ENCODE measurements at regions not wholly inside any gene's neighbourhood (a gene's known extent, or its start where the extent isn't known, plus 50 kb on each side); places are given as distances from the start of the nearest gene placed in this dataset.
"Not testable (repeated sequence)": the region's sequence is repeated elsewhere in the genome, so short reads cannot be mapped to it uniquely, and the experiment has no call there.

- no peak for DNase-seq
Observed at GRCh38 chr11:13184295-13184794, 93.2 kb upstream of the BMAL1 start.

GRCh38 chr11:13188179-13188578 is 89.4 kb upstream of the BMAL1 start:
- DNase-seq = no peak

- DNase-seq = no peak
Observed at GRCh38 chr11:13189561-13190426, 87.8 kb upstream of the BMAL1 start.

GRCh38 chr11:13193613-13194012 is 84.0 kb upstream of the BMAL1 start:
- DNase-seq = no peak

GRCh38 chr11:13197374-13197773 is 80.2 kb upstream of the BMAL1 start:
- not testable (repeated sequence) for DNase-seq

- peak; percentile 55 to 70 for DNase-seq
Observed at GRCh38 chr11:13205486-13205885, 72.1 kb upstream of the BMAL1 start.

- no peak for DNase-seq
Observed at GRCh38 chr11:13206086-13206640, 71.4 kb upstream of the BMAL1 start.

- DNase-seq = no peak
Observed at GRCh38 chr11:13207270-13207664, 70.3 kb upstream of the BMAL1 start.

GRCh38 chr11:13207665-13208594 is 69.7 kb upstream of the BMAL1 start:
- DNase-seq = peak; percentile 84 to 86

GRCh38 chr11:13208921-13209320 is 68.7 kb upstream of the BMAL1 start:
- DNase-seq = no peak

- DNase-seq = no peak
Observed at GRCh38 chr11:13209379-13209778, 68.2 kb upstream of the BMAL1 start.

GRCh38 chr11:13210424-13210823 is 67.2 kb upstream of the BMAL1 start:
- peak; percentile 25 to 32 for DNase-seq

GRCh38 chr11:13214276-13214675 is 63.3 kb upstream of the BMAL1 start:
- no peak for DNase-seq

GRCh38 chr11:13215149-13215548 is 62.4 kb upstream of the BMAL1 start:
- DNase-seq = no peak

GRCh38 chr11:13216019-13216710 is 61.4 kb upstream of the BMAL1 start:
- DNase-seq = peak; percentile 61 to 91

GRCh38 chr11:13216711-13217075 is 60.9 kb upstream of the BMAL1 start:
- peak in 1 of 2 donors; percentile 66 for DNase-seq

GRCh38 chr11:13218685-13219084 is 58.9 kb upstream of the BMAL1 start:
- DNase-seq = not testable (repeated sequence)

- peak in 1 of 2 donors; percentile 31 for DNase-seq
Observed at GRCh38 chr11:13220148-13220547, 57.4 kb upstream of the BMAL1 start.

- DNase-seq = no peak
Observed at GRCh38 chr11:13221722-13222121, 55.9 kb upstream of the BMAL1 start.

GRCh38 chr11:13222285-13222684 is 55.3 kb upstream of the BMAL1 start:
- DNase-seq = no peak

- no peak for DNase-seq
Observed at GRCh38 chr11:13223112-13223511, 54.5 kb upstream of the BMAL1 start.

- DNase-seq = no peak
Observed at GRCh38 chr11:13224324-13224723, 53.3 kb upstream of the BMAL1 start.

All from inflammatory macrophage treated with lipopolysaccharide for 1 hour (primary cell).